ENCODE measurements at regions not wholly inside any gene's neighbourhood (a gene's known extent, or its start where the extent isn't known, plus 50 kb on each side); places are given as distances from the start of the nearest gene placed in this dataset.
"Not testable (repeated sequence)": the region's sequence is repeated elsewhere in the genome, so short reads cannot be mapped to it uniquely, and the experiment has no call there.

- no peak for DNase-seq (ENCODE audit: low read depth)
These were observed 246.7 kb upstream of the SDK2 start for GRCh38 chr17:73890831-73891405.

GRCh38 chr17:73895157-73895556 lies 250.9 kb upstream of the SDK2 start:
- DNase-seq (ENCODE audit: low read depth), result no peak

- DNase-seq (ENCODE audit: low read depth), result no peak
These were observed 252.7 kb upstream of the SDK2 start for GRCh38 chr17:73896966-73897365.

GRCh38 chr17:73899839-73900238 lies 255.6 kb upstream of the SDK2 start:
- DNase-seq (ENCODE audit: low read depth), result no peak

GRCh38 chr17:73900516-73900915 lies 256.3 kb upstream of the SDK2 start:
- DNase-seq (ENCODE audit: low read depth), result no peak

- DNase-seq (ENCODE audit: low read depth), result no peak
These were observed 257.0 kb upstream of the SDK2 start for GRCh38 chr17:73901249-73901648.

GRCh38 chr17:73901661-73902415 lies 257.6 kb upstream of the SDK2 start:
- no peak for DNase-seq (ENCODE audit: low read depth)

GRCh38 chr17:73902416-73903181 lies 258.4 kb upstream of the SDK2 start:
- DNase-seq (ENCODE audit: low read depth), result no peak

GRCh38 chr17:73906896-73907870 lies 262.9 kb upstream of the SDK2 start:
- DNase-seq (ENCODE audit: low read depth), result no peak

- no peak for DNase-seq (ENCODE audit: low read depth)
These were observed 264.9 kb upstream of the SDK2 start for GRCh38 chr17:73909186-73909585.

- no peak for DNase-seq (ENCODE audit: low read depth)
These were observed 266.0 kb upstream of the SDK2 start for GRCh38 chr17:73910206-73910605.

- DNase-seq (ENCODE audit: low read depth), result no peak
These were observed 266.7 kb upstream of the SDK2 start for GRCh38 chr17:73910821-73911515.

- DNase-seq (ENCODE audit: low read depth), result no peak
These were observed 267.6 kb upstream of the SDK2 start for GRCh38 chr17:73911726-73912372.

- DNase-seq (ENCODE audit: low read depth), result no peak
These were observed 268.1 kb upstream of the SDK2 start for GRCh38 chr17:73912373-73912746.

- DNase-seq (ENCODE audit: low read depth), result no peak
These were observed 270.5 kb upstream of the SDK2 start for GRCh38 chr17:73914536-73915274.

GRCh38 chr17:73919033-73919432 lies 274.8 kb upstream of the SDK2 start:
- not testable (repeated sequence) for DNase-seq (ENCODE audit: low read depth)

GRCh38 chr17:73921306-73921705 lies 277.1 kb upstream of the SDK2 start:
- DNase-seq (ENCODE audit: low read depth), result no peak

- DNase-seq (ENCODE audit: low read depth), result no peak
These were observed 279.2 kb upstream of the RPL38 start for GRCh38 chr17:73924114-73924908.

- no peak for DNase-seq (ENCODE audit: low read depth)
These were observed 278.6 kb upstream of the RPL38 start for GRCh38 chr17:73924909-73925186.

Measured in non-pigmented ciliary epithelial cell (primary cell).